H1 (cell line): ENCODE measurements at regions not wholly inside any gene's neighbourhood (a gene's known extent, or its start where the extent isn't known, plus 50 kb on each side); places are given as distances from the start of the nearest gene placed in this dataset.
A peak's percentile ranks its signal among the peaks of the same experiment; 100 is the strongest.

Experiments used
- CTCF ChIA-PET: fragments of 300-600 bp; sonication (Branson Sonifier 250); formaldehyde crosslinking; loops from one replicate; lab custom pipeline; 2021; ENCODE audit not compliant: partially characterized antibody; lab: Charles Lee
- POLR2A ChIA-PET: fragments of 300-600 bp; sonication (Branson Sonifier 250); formaldehyde crosslinking; loops from one replicate; lab custom pipeline; 2021; ENCODE audit warnings: inconsistent platforms; ENCODE audit not compliant: partially characterized antibody; lab: Charles Lee
- DNase-seq, 2 experiments: peaks; one replicate each; pipeline versions ENCODE4 v3.0.0 to v3.0.0-alpha.2; 2010 to 2022; ENCODE audit warnings: low spot score in 2 of 2, low read depth in 1 of 2, mixed read lengths in 1 of 2
- FAIRE-seq: peaks from 2 replicates; lab custom pipeline; 2011; peaks lifted over from hg19 to GRCh38; lab: Jason Lieb, UNC
- H2AFZ ChIP-seq: 2 replicates; pipeline ENCODE4 v1.8.1; 2012; ENCODE audit warnings: low read length, inconsistent platforms
- H2AK5ac ChIP-seq: 2 replicates; pipeline ENCODE4 v1.6.1; 2013; ENCODE audit warnings: low read depth, low read length
- H2BK120ac ChIP-seq: replicated peaks from 2 replicates; pipeline ENCODE3; 2013; ENCODE audit warnings: low read depth, low read length, inconsistent platforms
- H2BK12ac ChIP-seq: 2 replicates; pipeline ENCODE4 v1.6.1; 2013; ENCODE audit warnings: low read depth, low read length
- H2BK15ac ChIP-seq: 2 replicates; pipeline ENCODE4 v1.6.1; 2013; ENCODE audit warnings: low read length
- H2BK20ac ChIP-seq: 2 replicates; pipeline ENCODE4 v1.6.1; 2013; ENCODE audit warnings: low read length
- H2BK5ac ChIP-seq: 2 replicates; pipeline ENCODE4 v1.6.1; 2013; ENCODE audit warnings: low read depth, low read length
- H3K14ac ChIP-seq: 2 replicates; pipeline ENCODE4 v1.6.1; 2013; ENCODE audit warnings: inconsistent platforms; ENCODE audit not compliant: insufficient read length
- H3K18ac ChIP-seq: 2 replicates; pipeline ENCODE4 v1.6.1; 2013; ENCODE audit warnings: low read length; ENCODE audit errors: extremely low read depth
- H3K23ac ChIP-seq: 2 replicates; pipeline ENCODE4 v1.6.1; 2013; ENCODE audit warnings: inconsistent platforms; ENCODE audit not compliant: insufficient read length
- H3K23me2 ChIP-seq: 2 replicates; pipeline ENCODE4 v1.6.1; 2013; ENCODE audit warnings: low read depth, low read length
- H3K27ac ChIP-seq: 2 replicates; pipeline ENCODE4 v1.6.1; 2011; ENCODE audit warnings: low read depth, low read length, inconsistent platforms
- H3K27me3 ChIP-seq, 4 experiments: replicated peaks in 1 of 4; 1 replicate in 1 of 4; 2 replicates in 3 of 4; pipeline versions ENCODE4 v1.6.1 to v1.8.1; 2011 to 2013; ENCODE audit warnings: low read length in 3 of 4, mild to moderate bottlenecking in 3 of 4, inconsistent platforms in 2 of 4, mixed read lengths in 2 of 4, moderate library complexity in 1 of 4; ENCODE audit not compliant: control insufficient read depth in 3 of 4, insufficient read depth in 3 of 4; ENCODE audit errors: extremely low read depth in 1 of 4
- H3K36me3 ChIP-seq, 4 experiments: 2 replicates each; pipeline versions ENCODE4 v1.6.1 to v1.8.1; 2011 to 2013; ENCODE audit warnings: mild to moderate bottlenecking in 4 of 4, low read length in 3 of 4, moderate library complexity in 2 of 4, control low read depth in 1 of 4, inconsistent platforms in 1 of 4; ENCODE audit not compliant: insufficient read depth in 4 of 4, control insufficient read depth in 2 of 4
- H3K4ac ChIP-seq: replicated peaks from 2 replicates; pipeline ENCODE3; 2013; ENCODE audit warnings: low read length, low read depth, mixed read lengths, inconsistent platforms; ENCODE audit not compliant: insufficient read length
- H3K4me1 ChIP-seq, 4 experiments: replicated peaks in 1 of 4; 1 replicate in 1 of 4; 2 replicates in 3 of 4; pipeline versions ENCODE4 v1.6.1 to v1.8.1; 2011 to 2013; ENCODE audit warnings: low read length in 3 of 4, inconsistent platforms in 2 of 4, mixed read lengths in 1 of 4; ENCODE audit not compliant: insufficient read depth in 4 of 4, control insufficient read depth in 3 of 4
- H3K4me2 ChIP-seq, 2 experiments: 2 replicates each; pipeline versions ENCODE4 v1.6.1 to v1.8.1; 2011 to 2013; ENCODE audit warnings: low read depth in 2 of 2, low read length in 2 of 2, control low read depth in 1 of 2, inconsistent platforms in 1 of 2, mild to moderate bottlenecking in 1 of 2; ENCODE audit not compliant: insufficient read depth in 1 of 2
- H3K4me3 ChIP-seq, 4 experiments: fragments of 200-600, 300-600 bp in 1 of 4; sonication (generic), shearing (Covaris generic), sonication (Bioruptor Twin) in 1 of 4; 2 replicates each; pipeline versions ENCODE4 v1.5.1 to v1.8.1; 2011 to 2016; ENCODE audit warnings: low read length in 4 of 4, low read depth in 3 of 4, control low read depth in 2 of 4, inconsistent platforms in 2 of 4, mild to moderate bottlenecking in 2 of 4, mixed read lengths in 1 of 4, moderate library complexity in 1 of 4; ENCODE audit not compliant: insufficient read depth in 2 of 4; ENCODE audit errors: extremely low read depth in 1 of 4
- H3K56ac ChIP-seq: replicated peaks from 2 replicates; pipeline ENCODE3; 2013; ENCODE audit warnings: low read depth, mild to moderate bottlenecking, mixed read lengths, low read length, inconsistent platforms; ENCODE audit not compliant: insufficient read length
- H3K79me1 ChIP-seq: 2 replicates; pipeline ENCODE4 v1.6.1; 2013; ENCODE audit warnings: low read depth, low read length, control low read depth
- H3K79me2 ChIP-seq, 2 experiments: 2 replicates each; pipeline versions ENCODE4 v1.6.1 to v1.8.1; 2012 to 2013; ENCODE audit warnings: low read length in 2 of 2, mild to moderate bottlenecking in 2 of 2, inconsistent platforms in 1 of 2; ENCODE audit not compliant: insufficient read depth in 2 of 2, control insufficient read depth in 1 of 2
- H3K9ac ChIP-seq, 4 experiments: replicated peaks in 1 of 4; 1 replicate in 1 of 4; 2 replicates in 3 of 4; pipeline versions ENCODE4 v1.6.1 to v1.8.1; 2011 to 2013; ENCODE audit warnings: low read depth in 3 of 4, low read length in 3 of 4, control low read depth in 2 of 4, mild to moderate bottlenecking in 2 of 4, moderate library complexity in 2 of 4, inconsistent platforms in 1 of 4; ENCODE audit errors: extremely low read depth in 1 of 4
- H3K9me3 ChIP-seq, 2 experiments: 2 replicates each; pipeline versions ENCODE4 v1.6.1 to v1.8.1; 2012 to 2013; ENCODE audit warnings: mild to moderate bottlenecking in 2 of 2, moderate library complexity in 2 of 2, control low read depth in 1 of 2, inconsistent platforms in 1 of 2, low read depth in 1 of 2, low read length in 1 of 2, mixed read lengths in 1 of 2; ENCODE audit not compliant: insufficient read depth in 2 of 2
- H4K20me1 ChIP-seq, 2 experiments: replicated peaks in 1 of 2; 2 replicates each; pipeline versions ENCODE3 to v1.8.1; 2011 to 2013; ENCODE audit warnings: inconsistent platforms in 2 of 2, low read length in 2 of 2, mild to moderate bottlenecking in 1 of 2; ENCODE audit not compliant: insufficient read depth in 2 of 2, control insufficient read depth in 1 of 2
- H4K5ac ChIP-seq: 2 replicates; pipeline ENCODE4 v1.6.1; 2013; ENCODE audit warnings: low read length, low read depth, mixed read lengths, inconsistent platforms; ENCODE audit not compliant: insufficient read length
- H4K8ac ChIP-seq: 2 replicates; pipeline ENCODE4 v1.8.0; 2013; ENCODE audit warnings: mild to moderate bottlenecking, moderate library complexity, low read length, inconsistent platforms; ENCODE audit not compliant: insufficient read depth; ENCODE audit errors: extremely low read depth
- H4K91ac ChIP-seq: replicated peaks from 2 replicates; pipeline ENCODE3; 2013; ENCODE audit warnings: low read length, mixed read lengths, inconsistent platforms; ENCODE audit not compliant: insufficient read length
- ASH2L ChIP-seq: fragments of 200-600, 300-600 bp; sonication (generic); IDR thresholded peaks from one replicate; pipeline ENCODE4 v1.7.1; 2017; ENCODE audit warnings: low read length
- CREB1 ChIP-seq: IDR thresholded peaks from 2 replicates; pipeline ENCODE4 v1.6.1; 2012; ENCODE audit warnings: inconsistent platforms
- NANOG ChIP-seq: IDR thresholded peaks from 2 replicates; pipeline ENCODE4 v1.6.1; 2011; ENCODE audit warnings: low read length, low read depth, mild to moderate bottlenecking, inconsistent platforms; ENCODE audit not compliant: insufficient read depth, poor library complexity, severe bottlenecking
- RFX5 ChIP-seq: IDR thresholded peaks from 2 replicates; pipeline ENCODE4 v1.6.1; 2011; ENCODE audit warnings: low read depth, low read length, improper control_type of control experiment, borderline replicate concordance
- SP1 ChIP-seq: IDR thresholded peaks from 2 replicates; pipeline ENCODE4 v1.6.1; 2011; ENCODE audit warnings: low read depth, low read length
- SP2 ChIP-seq: IDR thresholded peaks from 2 replicates; pipeline ENCODE4 v1.6.1; 2012; ENCODE audit warnings: mild to moderate bottlenecking, low read length, inconsistent platforms
- TBP ChIP-seq: IDR thresholded peaks from 2 replicates; pipeline ENCODE4 v1.6.1; 2011; ENCODE audit warnings: low read depth, low read length, improper control_type of control experiment
- WGBS, 2 experiments: shearing (Covaris generic) in 1 of 2; methylation state at CpG; one replicate each; pipeline versions ENCODE4 v1.1.6 to v1.1.7; 2013 to 2015; ENCODE audit warnings: low lambda C conversion rate in 2 of 2, mixed read lengths in 2 of 2, inconsistent platforms in 1 of 2, low coverage in 1 of 2, missing lambda C conversion rate in 1 of 2; ENCODE audit not compliant: insufficient replicate concordance in 2 of 2, insufficient coverage in 1 of 2, insufficient read length in 1 of 2; ENCODE audit errors: extremely low coverage in 1 of 2, missing lambda C conversion rate in 1 of 2; 5-methylcytosine and 5-hydroxymethylcytosine counted together

- TF ChIP-seq SP2: no peak
- no peak for TF ChIP-seq SP1
- no peak for TF ChIP-seq ASH2L
- no peak for TF ChIP-seq RFX5
- TF ChIP-seq TBP: no peak
- no peak for TF ChIP-seq NANOG
- no peak for TF ChIP-seq CREB1
- H3K4me1 ChIP-seq: peaks cover 8 to 26% (median 24%) of the 10 kb centered on the region in 4 experiments; a peak in 5 of 7 replicates
- H3K79me1 ChIP-seq: no peaks in the 10 kb centered on the region
- WGBS, 2 experiments: 87% methylated on average over 3 of the region's 3 CpGs; no CpG with 5 or more reads in 1 of the 2 experiments
- no peaks in the 10 kb centered on the region for H3K9me3 ChIP-seq
- no peak for DNase-seq
- no peak overlapping the region for H2BK120ac ChIP-seq
- no peak overlapping the region for H4K91ac ChIP-seq
- no peak overlapping the region for H3K4ac ChIP-seq
- H3K23me2 ChIP-seq: no peaks in the 10 kb centered on the region; the same call in 1 of the 2 replicates
- H3K27me3 ChIP-seq: no peaks in the 10 kb centered on the region
- H2BK15ac ChIP-seq: no peak overlapping the region
- peak; percentile 28 for FAIRE-seq
- no peak overlapping the region for H3K18ac ChIP-seq
- H3K9ac ChIP-seq: no peak overlapping the region
- H4K5ac ChIP-seq: no peak overlapping the region
- H2BK12ac ChIP-seq: no peak overlapping the region
- no peaks in the 10 kb centered on the region for H3K36me3 ChIP-seq
- H2AFZ ChIP-seq: no peak overlapping the region
- H2BK20ac ChIP-seq: no peak overlapping the region
- CTCF ChIA-PET: interaction anchor here (1.1 to 1.4 kb wide), 2 partner anchors 9 to 10 kb away, joined by 4 read pairs; no protein-coding TSS in a partner anchor
- no peak overlapping the region for H2BK5ac ChIP-seq
- no peak overlapping the region for H3K56ac ChIP-seq
- POLR2A ChIA-PET: interaction anchor here (0.9 to 1.0 kb wide), 2 partner anchors 21 to 70 kb away, joined by 4 to 5 read pairs; no protein-coding TSS in a partner anchor
- no peaks in the 10 kb centered on the region for H4K20me1 ChIP-seq
- H2AK5ac ChIP-seq: no peak overlapping the region
- no peak overlapping the region for H3K23ac ChIP-seq
- H3K27ac ChIP-seq: no peak overlapping the region
- H3K79me2 ChIP-seq: no peaks in the 10 kb centered on the region
- H3K14ac ChIP-seq: no peak overlapping the region
- no peak overlapping the region for H4K8ac ChIP-seq
- no peak overlapping the region for H3K4me3 ChIP-seq
- no peak overlapping the region for H3K4me2 ChIP-seq
Observed at GRCh38 chr3:43966530-43966929, 275.2 kb upstream of the TOPAZ1 start.
